ENCODE measurements at regions not wholly inside any gene's neighbourhood (a gene's known extent, or its start where the extent isn't known, plus 50 kb on each side); places are given as distances from the start of the nearest gene placed in this dataset.

DNA sequence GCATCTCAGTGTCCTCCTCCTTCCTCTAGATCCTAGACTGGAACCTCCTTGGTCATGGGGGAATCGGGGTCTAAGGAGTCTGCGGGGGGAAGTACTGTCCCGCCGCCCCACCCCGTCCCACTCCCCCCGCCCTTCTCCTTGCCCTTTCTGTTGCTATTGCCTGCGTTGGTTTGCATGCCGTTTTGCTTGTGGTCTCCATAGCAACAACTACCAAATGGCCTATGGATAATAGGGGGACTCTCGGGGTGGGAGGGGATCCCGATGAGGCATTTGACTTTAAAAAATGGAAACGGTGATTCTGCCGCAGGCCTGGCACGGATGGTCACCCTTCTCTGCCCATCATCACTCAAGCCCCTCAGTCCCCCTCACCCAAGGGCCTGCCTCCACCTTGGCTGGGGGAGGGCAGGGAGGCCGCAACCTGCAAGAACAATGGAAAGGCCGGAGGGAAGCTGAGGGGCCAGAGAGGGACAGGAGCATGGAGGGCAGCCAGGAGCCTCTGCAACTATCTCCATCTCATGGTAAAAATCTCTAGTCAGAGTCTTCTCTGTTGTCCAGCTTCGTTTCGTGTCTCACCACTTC lies 231.4 kb upstream of the TNRC6C start:
- TF ChIP-seq, protein P1, sequence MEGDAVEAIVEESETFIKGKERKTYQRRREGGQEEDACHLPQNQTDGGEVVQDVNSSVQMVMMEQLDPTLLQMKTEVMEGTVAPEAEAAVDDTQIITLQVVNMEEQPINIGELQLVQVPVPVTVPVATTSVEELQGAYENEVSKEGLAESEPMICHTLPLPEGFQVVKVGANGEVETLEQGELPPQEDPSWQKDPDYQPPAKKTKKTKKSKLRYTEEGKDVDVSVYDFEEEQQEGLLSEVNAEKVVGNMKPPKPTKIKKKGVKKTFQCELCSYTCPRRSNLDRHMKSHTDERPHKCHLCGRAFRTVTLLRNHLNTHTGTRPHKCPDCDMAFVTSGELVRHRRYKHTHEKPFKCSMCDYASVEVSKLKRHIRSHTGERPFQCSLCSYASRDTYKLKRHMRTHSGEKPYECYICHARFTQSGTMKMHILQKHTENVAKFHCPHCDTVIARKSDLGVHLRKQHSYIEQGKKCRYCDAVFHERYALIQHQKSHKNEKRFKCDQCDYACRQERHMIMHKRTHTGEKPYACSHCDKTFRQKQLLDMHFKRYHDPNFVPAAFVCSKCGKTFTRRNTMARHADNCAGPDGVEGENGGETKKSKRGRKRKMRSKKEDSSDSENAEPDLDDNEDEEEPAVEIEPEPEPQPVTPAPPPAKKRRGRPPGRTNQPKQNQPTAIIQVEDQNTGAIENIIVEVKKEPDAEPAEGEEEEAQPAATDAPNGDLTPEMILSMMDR (IDR thresholded peaks at IDR 0.05; ENCODE audit: borderline replicate concordance, control extremely low read depth, extremely low read depth, insufficient read depth, missing control alignments): no peak
- no peak for DNase-seq (ENCODE audit: low spot score)
- in situ Hi-C loops (cut with MboI; ENCODE audit: low sequenced_read_pairs, unreplicated experiment): no loop called here

DNA sequence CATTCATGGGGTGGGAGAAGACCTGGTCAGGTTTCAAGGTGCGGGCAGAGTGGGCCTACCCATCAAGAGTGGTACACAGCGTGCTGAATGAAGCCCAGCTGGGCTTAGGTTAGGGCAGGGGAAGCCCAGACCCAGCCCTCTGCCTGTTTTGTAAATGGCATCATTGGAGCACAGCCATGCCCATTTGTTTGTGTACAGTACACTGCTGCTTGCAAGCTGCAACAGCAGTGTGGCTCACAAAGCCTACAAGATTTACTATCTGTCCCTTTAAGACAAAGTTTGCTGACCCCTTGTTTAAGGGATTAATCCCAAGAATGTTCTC lies 230.1 kb upstream of the TNRC6C start:
- in situ Hi-C loops (cut with MboI; ENCODE audit: low sequenced_read_pairs, unreplicated experiment): no loop called here

DNA sequence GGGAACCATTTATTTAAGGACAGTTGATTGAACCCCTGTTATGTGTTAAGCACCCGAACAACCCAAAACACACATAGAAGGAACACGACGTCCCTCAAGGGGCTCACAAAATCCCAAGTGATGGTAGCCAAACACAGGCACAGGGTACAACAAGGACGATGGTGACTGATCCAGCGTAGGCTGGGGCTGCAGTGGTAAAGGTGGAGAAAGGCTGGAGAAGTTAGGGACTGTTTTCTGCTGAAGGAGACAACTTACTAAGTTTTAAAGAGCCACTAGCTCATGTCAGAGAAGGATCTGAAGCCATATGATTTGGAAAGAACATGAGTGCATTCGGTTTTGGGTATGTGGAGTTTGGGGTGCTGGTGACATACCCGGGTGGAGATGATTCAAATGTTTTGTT lies 229.6 kb upstream of the TNRC6C start:
- DNase-seq (ENCODE audit: low spot score): no peak
- in situ Hi-C loops (cut with MboI; ENCODE audit: low sequenced_read_pairs, unreplicated experiment): no loop called here
- TF ChIP-seq, protein P1 (IDR thresholded peaks at IDR 0.05; ENCODE audit: borderline replicate concordance, control extremely low read depth, extremely low read depth, insufficient read depth, missing control alignments): no peak

More for the DNA sequence above, 230.1 kb upstream of the TNRC6C start:
- DNase-seq (ENCODE audit: low spot score): no peak
- TF ChIP-seq, protein P1 (IDR thresholded peaks at IDR 0.05; ENCODE audit: borderline replicate concordance, control extremely low read depth, extremely low read depth, insufficient read depth, missing control alignments): no peak

DNA sequence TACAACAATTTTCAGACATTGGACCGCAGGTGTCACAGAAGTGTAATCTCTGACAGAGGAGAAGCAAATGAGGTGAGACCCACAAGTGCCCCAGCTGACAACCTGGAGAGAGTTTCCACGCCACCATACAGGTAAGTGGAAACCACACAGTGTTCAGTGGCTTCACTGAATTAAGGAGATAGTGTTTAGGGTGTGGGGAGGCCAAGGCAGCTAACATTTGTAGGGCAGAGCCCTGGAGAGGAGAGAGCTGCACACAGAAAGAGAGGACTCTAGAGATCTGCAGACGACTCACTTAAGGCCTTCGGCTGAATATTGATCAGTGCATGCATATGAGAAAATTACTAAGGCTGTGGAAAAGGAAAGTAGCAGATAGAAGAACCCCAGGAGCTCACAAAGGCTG lies 228.9 kb upstream of the TNRC6C start:
- DNase-seq (ENCODE audit: low spot score): no peak
- TF ChIP-seq, protein P1 (IDR thresholded peaks at IDR 0.05; ENCODE audit: borderline replicate concordance, control extremely low read depth, extremely low read depth, insufficient read depth, missing control alignments): no peak
- in situ Hi-C loops (cut with MboI; ENCODE audit: low sequenced_read_pairs, unreplicated experiment): no loop called here

DNA sequence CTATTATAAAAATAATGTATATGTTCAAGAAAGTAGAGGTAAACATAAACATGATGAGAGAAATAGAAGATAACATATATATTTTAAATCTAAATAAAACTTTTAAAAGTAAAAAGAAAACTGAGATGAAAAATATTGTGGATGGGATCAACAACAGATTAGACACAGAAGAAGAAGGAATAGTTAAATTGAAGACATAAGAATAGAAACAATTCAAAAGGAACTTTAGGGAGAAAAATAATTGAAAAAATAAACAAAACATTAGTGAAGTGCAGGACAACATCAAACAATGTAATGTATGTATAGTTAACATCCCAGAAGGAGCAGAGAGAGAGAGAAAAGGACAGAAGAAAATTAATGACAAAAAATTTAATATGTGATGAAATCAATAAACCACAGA lies 228.1 kb upstream of the TNRC6C start:
- TF ChIP-seq, protein P1 (IDR thresholded peaks at IDR 0.05; ENCODE audit: borderline replicate concordance, control extremely low read depth, extremely low read depth, insufficient read depth, missing control alignments): no peak
- in situ Hi-C loops (cut with MboI; ENCODE audit: low sequenced_read_pairs, unreplicated experiment): no loop called here

DNA sequence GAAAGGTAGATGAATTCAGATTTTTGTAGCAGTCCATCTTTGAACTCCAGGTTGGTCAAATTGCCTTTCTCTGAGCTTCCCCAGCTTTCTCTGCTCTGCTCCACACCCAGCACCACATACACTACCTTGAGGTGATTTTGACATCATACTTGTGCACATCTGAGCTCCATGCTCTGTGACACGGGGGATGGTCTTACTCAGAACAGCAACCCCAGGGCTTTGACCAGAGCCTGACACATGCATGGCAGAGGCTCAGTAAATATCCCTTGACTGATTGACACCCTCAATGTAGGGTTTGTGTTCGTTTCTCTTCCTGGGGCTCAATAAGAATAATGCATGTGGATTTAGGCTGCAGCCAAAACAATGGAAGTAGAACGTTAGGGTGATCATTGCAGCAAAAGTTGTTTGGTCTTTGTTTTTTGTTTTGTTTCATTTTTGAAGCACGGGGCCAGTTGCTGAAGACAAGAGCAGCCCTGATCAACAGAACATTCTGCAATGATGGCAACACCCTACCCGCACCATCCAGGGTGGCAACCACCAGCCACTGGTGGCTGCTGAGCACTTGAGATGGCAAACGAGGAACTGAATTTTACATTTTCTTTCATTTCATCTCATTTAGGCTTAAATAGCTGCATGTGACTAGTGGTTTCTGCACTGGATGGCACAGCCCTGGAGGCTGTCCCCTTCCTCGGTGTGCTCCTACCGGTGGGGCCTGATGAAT lies 224.8 kb upstream of the TNRC6C start:
- in situ Hi-C loops (cut with MboI; ENCODE audit: low sequenced_read_pairs, unreplicated experiment): no loop called here
- TF ChIP-seq, protein P1 (IDR thresholded peaks at IDR 0.05; ENCODE audit: borderline replicate concordance, control extremely low read depth, extremely low read depth, insufficient read depth, missing control alignments): no peak
- no peak for DNase-seq (ENCODE audit: low spot score)

More for the DNA sequence above, 228.1 kb upstream of the TNRC6C start:
- DNase-seq (ENCODE audit: low spot score): no peak
